ENCODE measurements at regions not wholly inside any gene's neighbourhood (a gene's known extent, or its start where the extent isn't known, plus 50 kb on each side); places are given as distances from the start of the nearest gene placed in this dataset.

- no peak for TF ChIP-seq CTCF (IDR thresholded peaks at IDR 0.05; ENCODE audit: low read length)
- TF ChIP-seq EZH2 (optimal IDR thresholded peaks at IDR 0.05; ENCODE audit: low read depth, low read length), result no peak
- no peak for TF ChIP-seq EZH2phosphoT487 (IDR thresholded peaks at IDR 0.05; ENCODE audit: low read length)
These were observed 81.3 kb upstream of the SYT9 start for GRCh38 chr11:7170431-7170830.

Measured in MM.1S (cell line).